Body of pancreas (tissue), 4 donors: ENCODE measurements at regions not wholly inside any gene's neighbourhood (a gene's known extent, or its start where the extent isn't known, plus 50 kb on each side); places are given as distances from the start of the nearest gene placed in this dataset.

Experiments used
- ATAC-seq: fragments of 150-250 bp; one replicate; pipeline ENCODE4 v1.9.1; 2016
- DNase-seq, 4 donors: peaks; one replicate each; pipeline ENCODE4 v3.0.0-alpha.2; 2019
- H3K27ac ChIP-seq, 4 donors: fragments of 200-600 bp; sonication (generic); 1 replicate in 3 of 4; 2 replicates in 1 of 4; pipeline versions ENCODE4 v1.5.1 to v1.6.1; 2016 to 2019; ENCODE audit warnings: mild to moderate bottlenecking in 1 of 4, mixed read lengths in 1 of 4, moderate library complexity in 1 of 4
- H3K27me3 ChIP-seq, 2 donors: fragments of 200-600 bp; sonication (generic); one replicate each; pipeline ENCODE4 v1.6.0; 2016; ENCODE audit warnings: mild to moderate bottlenecking in 1 of 2
- H3K36me3 ChIP-seq, 2 donors: fragments of 200-600 bp; sonication (generic); replicated peaks in 1 of 2; 2 replicates each; pipeline ENCODE4 v1.5.1; 2016; ENCODE audit warnings: low read depth in 2 of 2; ENCODE audit not compliant: insufficient read depth in 1 of 2
- H3K4me1 ChIP-seq: fragments of 200-600 bp; sonication (generic); one replicate; pipeline ENCODE4 v1.6.0; 2016
- H3K4me3 ChIP-seq, 2 donors: fragments of 200-600 bp; sonication (generic); 1 replicate in 1 of 2; 2 replicates in 1 of 2; pipeline ENCODE4 v1.5.1; 2016 to 2019
- H3K9me3 ChIP-seq, 3 donors: fragments of 200-600 bp; sonication (generic); 1 replicate in 2 of 3; 2 replicates in 1 of 3; pipeline ENCODE4 v1.5.1; 2016
- CTCF ChIP-seq, 7 experiments: fragments of 450-650 bp in 4 of 7; fragments of 200-600 bp in 3 of 7; sonication (generic) in 3 of 7; IDR thresholded peaks; one replicate each; pipeline ENCODE4 v1.5.1; 2016 to 2019; ENCODE audit warnings: antibody characterized with exemption in 7 of 7
- POLR2A ChIP-seq, 3 donors: fragments of 450-650 bp; IDR thresholded peaks; one replicate each; pipeline ENCODE4 v1.6.1; 2016; ENCODE audit warnings: antibody characterized with exemption in 3 of 3, mild to moderate bottlenecking in 2 of 3
- WGBS, 2 donors: methylation state at CpG; one replicate each; pipeline ENCODE4 v1.1.5; 2017; 5-methylcytosine and 5-hydroxymethylcytosine counted together
- intact Hi-C: fragments of 100-400 bp; cut with DNase I; formaldehyde crosslinking; loops from one replicate; pipeline ENCODE4 v1.15.1; 2023

- Histone ChIP-seq H3K27me3 (no peaks in the 10 kb centered on the region), H3K4me3 (no peak overlapping the region), H3K36me3 (no peaks in the 10 kb centered on the region), H3K27ac (no peak overlapping the region), H3K4me1 (no peaks in the 10 kb centered on the region), H3K9me3 (no peaks in the 10 kb centered on the region)
- 94 to 100% methylated on average over 1 of the region's 1 CpG for WGBS, 2 donors
- DNase-seq (no peak), ATAC-seq (no peak)
- intact Hi-C loops, result no loop called here
- TF ChIP-seq CTCF (IDR thresholded peaks at IDR 0.05) (no peak), POLR2A (IDR thresholded peaks at IDR 0.05) (no peak)
Measured at GRCh38 chr7:54869523-54869922, 110.5 kb upstream of the SEC61G start.

- intact Hi-C loops, result no loop called here
- H3K4me3 ChIP-seq, result no peak overlapping the region
- WGBS, 2 donors, result 63 to 67% methylated on average over 1 of the region's 1 CpG
- H3K9me3 ChIP-seq, result no peaks in the 10 kb centered on the region
- no peak for ATAC-seq
- TF ChIP-seq POLR2A (IDR thresholded peaks at IDR 0.05), result no peak
- TF ChIP-seq CTCF (IDR thresholded peaks at IDR 0.05), result no peak
- no peak for DNase-seq
- H3K36me3 ChIP-seq, result no peaks in the 10 kb centered on the region
- no peak overlapping the region for H3K27ac ChIP-seq
- peaks cover 15% of the 10 kb centered on the region for H3K4me1 ChIP-seq
- no peaks in the 10 kb centered on the region for H3K27me3 ChIP-seq
Measured at GRCh38 chr7:54874804-54875203, 115.8 kb upstream of the SEC61G start.

GRCh38 chr7:54877683-54878082 is 118.7 kb upstream of the SEC61G start:
- peak overlapping the region in 2 of 4 donors; percentile 54 for H3K27ac ChIP-seq
- no peaks in the 10 kb centered on the region for H3K9me3 ChIP-seq
- TF ChIP-seq CTCF (IDR thresholded peaks at IDR 0.05), result peak in 5 of 7 experiments; percentile 20 to 51 (median 45)
- no peak for TF ChIP-seq POLR2A (IDR thresholded peaks at IDR 0.05)
- H3K27me3 ChIP-seq, result no peaks in the 10 kb centered on the region
- peaks cover 38% of the 10 kb centered on the region for H3K4me1 ChIP-seq
- WGBS, 2 donors, result 50 to 62% methylated on average over 2 of the region's 2 CpGs
- H3K36me3 ChIP-seq, result no peaks in the 10 kb centered on the region
- no peak overlapping the region for H3K4me3 ChIP-seq
- DNase-seq (peak in 2 of 4 donors; percentile 29 to 45), ATAC-seq (peak; percentile 56)
- intact Hi-C loops, result no loop called here

- no peaks in the 10 kb centered on the region for H3K27me3 ChIP-seq
- WGBS, 2 donors, result 63 to 67% methylated on average over 1 of the region's 1 CpG
- H3K36me3 ChIP-seq, result no peaks in the 10 kb centered on the region
- H3K4me3 ChIP-seq, result no peak overlapping the region
- peak overlapping the region in 2 of 4 donors; percentile 54 for H3K27ac ChIP-seq
- TF ChIP-seq CTCF (IDR thresholded peaks at IDR 0.05) (no peak), POLR2A (IDR thresholded peaks at IDR 0.05) (no peak)
- H3K4me1 ChIP-seq, result peaks cover 38% of the 10 kb centered on the region
- ATAC-seq (no peak), DNase-seq (no peak)
- H3K9me3 ChIP-seq, result no peaks in the 10 kb centered on the region
- intact Hi-C loops, result no loop called here
Measured at GRCh38 chr7:54878339-54878738, 119.3 kb upstream of the SEC61G start.

GRCh38 chr7:54879776-54880175 is 120.8 kb upstream of the SEC61G start:
- Histone ChIP-seq H3K4me1 (peaks cover 38% of the 10 kb centered on the region), H3K36me3 (no peaks in the 10 kb centered on the region), H3K4me3 (no peak overlapping the region), H3K27ac (peak overlapping the region; percentile 21 to 61 (median 60)), H3K27me3 (no peaks in the 10 kb centered on the region), H3K9me3 (no peaks in the 10 kb centered on the region)
- TF ChIP-seq POLR2A (IDR thresholded peaks at IDR 0.05), result no peak
- no peak for TF ChIP-seq CTCF (IDR thresholded peaks at IDR 0.05)
- 55 to 56% methylated on average over 2 of the region's 2 CpGs for WGBS, 2 donors
- intact Hi-C loops, result no loop called here
- ATAC-seq (peak; percentile 34), DNase-seq (no peak)
